ENCODE measurements at regions not wholly inside any gene's neighbourhood (a gene's known extent, or its start where the extent isn't known, plus 50 kb on each side); places are given as distances from the start of the nearest gene placed in this dataset.

GRCh38 chr3:164094546-164094945 is 983.8 kb downstream of the SI start:
- H4K20me1 ChIP-seq (ENCODE audit: insufficient read depth): no peaks in the 10 kb centered on the region

GRCh38 chr3:164080208-164080607 is 998.1 kb downstream of the SI start:
- no peak overlapping the region for H3K27ac ChIP-seq
- no peaks in the 10 kb centered on the region for H3K79me2 ChIP-seq (ENCODE audit: insufficient read depth, low read depth)
- no peaks in the 10 kb centered on the region for H4K20me1 ChIP-seq (ENCODE audit: insufficient read depth)
- H3K27me3 ChIP-seq (ENCODE audit: insufficient read depth, low read depth): no peaks in the 10 kb centered on the region
- no peak overlapping the region for H2AFZ ChIP-seq (ENCODE audit: low read depth)
- no peak overlapping the region for H3K9ac ChIP-seq
- no peak overlapping the region for H3K4me2 ChIP-seq
- H3K4me3 ChIP-seq (IDR thresholded peaks at IDR 0.05; ENCODE audit: insufficient read depth, low read depth, low read length): no peak overlapping the region
- TF ChIP-seq CTCF (conservative IDR thresholded peaks at IDR 0.05; ENCODE audit: low read depth, low read length): no peak
- H3K36me3 ChIP-seq (ENCODE audit: insufficient read depth): no peaks in the 10 kb centered on the region
- no peaks in the 10 kb centered on the region for H3K4me1 ChIP-seq (ENCODE audit: low read depth, poor library complexity, severe bottlenecking)

More at GRCh38 chr3:164094546-164094945, 983.8 kb downstream of the SI start:
- Histone ChIP-seq H3K36me3 (ENCODE audit: insufficient read depth) (no peaks in the 10 kb centered on the region), H2AFZ (ENCODE audit: low read depth) (no peak overlapping the region), H3K4me3 (IDR thresholded peaks at IDR 0.05; ENCODE audit: insufficient read depth, low read depth, low read length) (no peak overlapping the region), H3K9ac (no peak overlapping the region), H3K4me2 (no peak overlapping the region), H3K79me2 (ENCODE audit: insufficient read depth, low read depth) (no peaks in the 10 kb centered on the region), H3K27me3 (ENCODE audit: insufficient read depth, low read depth) (no peaks in the 10 kb centered on the region), H3K27ac (no peak overlapping the region), H3K4me1 (ENCODE audit: low read depth, poor library complexity, severe bottlenecking) (no peaks in the 10 kb centered on the region)
- no peak for TF ChIP-seq CTCF (conservative IDR thresholded peaks at IDR 0.05; ENCODE audit: low read depth, low read length)

- H3K4me1 ChIP-seq (ENCODE audit: low read depth, poor library complexity, severe bottlenecking): no peaks in the 10 kb centered on the region
- no peak overlapping the region for H3K9ac ChIP-seq
- H3K4me2 ChIP-seq: no peak overlapping the region
- no peaks in the 10 kb centered on the region for H3K27me3 ChIP-seq (ENCODE audit: insufficient read depth, low read depth)
- no peaks in the 10 kb centered on the region for H3K79me2 ChIP-seq (ENCODE audit: insufficient read depth, low read depth)
- H3K27ac ChIP-seq: no peak overlapping the region
- no peaks in the 10 kb centered on the region for H4K20me1 ChIP-seq (ENCODE audit: insufficient read depth)
- no peaks in the 10 kb centered on the region for H3K36me3 ChIP-seq (ENCODE audit: insufficient read depth)
- H3K4me3 ChIP-seq (IDR thresholded peaks at IDR 0.05; ENCODE audit: insufficient read depth, low read depth, low read length): no peak overlapping the region
- no peak for TF ChIP-seq CTCF (conservative IDR thresholded peaks at IDR 0.05; ENCODE audit: low read depth, low read length)
- H2AFZ ChIP-seq (ENCODE audit: low read depth): no peak overlapping the region
Measured at GRCh38 chr3:164064298-164064697, 1014.0 kb downstream of the SI start.

GRCh38 chr3:164060923-164061322 is 1017.4 kb downstream of the SI start:
- Histone ChIP-seq H3K4me2 (no peak overlapping the region), H3K9ac (no peak overlapping the region), H2AFZ (ENCODE audit: low read depth) (no peak overlapping the region), H4K20me1 (ENCODE audit: insufficient read depth) (no peaks in the 10 kb centered on the region), H3K36me3 (ENCODE audit: insufficient read depth) (no peaks in the 10 kb centered on the region), H3K4me1 (ENCODE audit: low read depth, poor library complexity, severe bottlenecking) (no peaks in the 10 kb centered on the region), H3K27me3 (ENCODE audit: insufficient read depth, low read depth) (no peaks in the 10 kb centered on the region), H3K79me2 (ENCODE audit: insufficient read depth, low read depth) (no peaks in the 10 kb centered on the region), H3K27ac (no peak overlapping the region), H3K4me3 (IDR thresholded peaks at IDR 0.05; ENCODE audit: insufficient read depth, low read depth, low read length) (no peak overlapping the region)
- no peak for TF ChIP-seq CTCF (conservative IDR thresholded peaks at IDR 0.05; ENCODE audit: low read depth, low read length)

All from KMS-11 (cell line).